GM12874 (cell line): ENCODE measurements at regions not wholly inside any gene's neighbourhood (a gene's known extent, or its start where the extent isn't known, plus 50 kb on each side); places are given as distances from the start of the nearest gene placed in this dataset.

ENCODE experiments used
- TF ChIP-seq, protein P1 (sequence below): IDR thresholded peaks from 2 replicates; pipeline ENCODE4 v1.5.1; 2011; ENCODE audit warnings: low read depth, mild to moderate bottlenecking, control low read depth, low read length, moderate library complexity; ENCODE audit not compliant: insufficient read depth

DNA sequence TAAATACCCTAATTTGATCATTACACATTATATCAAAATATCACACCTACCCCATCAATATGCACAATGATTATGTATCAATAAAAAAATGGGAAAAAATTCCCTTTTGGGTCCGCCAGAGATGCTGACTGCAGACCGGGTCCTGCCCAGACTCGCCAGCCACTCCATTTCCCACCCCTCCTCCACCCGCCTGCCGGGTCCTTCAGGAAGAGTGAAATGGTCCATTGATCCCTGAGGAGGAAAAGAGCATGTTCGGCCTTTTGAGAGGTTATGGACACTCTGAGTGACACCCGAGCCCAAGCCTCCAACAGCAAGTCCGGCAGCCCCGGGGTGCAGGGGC lies 123.9 kb upstream of the ZFHX3 start:
- TF ChIP-seq, protein P1, sequence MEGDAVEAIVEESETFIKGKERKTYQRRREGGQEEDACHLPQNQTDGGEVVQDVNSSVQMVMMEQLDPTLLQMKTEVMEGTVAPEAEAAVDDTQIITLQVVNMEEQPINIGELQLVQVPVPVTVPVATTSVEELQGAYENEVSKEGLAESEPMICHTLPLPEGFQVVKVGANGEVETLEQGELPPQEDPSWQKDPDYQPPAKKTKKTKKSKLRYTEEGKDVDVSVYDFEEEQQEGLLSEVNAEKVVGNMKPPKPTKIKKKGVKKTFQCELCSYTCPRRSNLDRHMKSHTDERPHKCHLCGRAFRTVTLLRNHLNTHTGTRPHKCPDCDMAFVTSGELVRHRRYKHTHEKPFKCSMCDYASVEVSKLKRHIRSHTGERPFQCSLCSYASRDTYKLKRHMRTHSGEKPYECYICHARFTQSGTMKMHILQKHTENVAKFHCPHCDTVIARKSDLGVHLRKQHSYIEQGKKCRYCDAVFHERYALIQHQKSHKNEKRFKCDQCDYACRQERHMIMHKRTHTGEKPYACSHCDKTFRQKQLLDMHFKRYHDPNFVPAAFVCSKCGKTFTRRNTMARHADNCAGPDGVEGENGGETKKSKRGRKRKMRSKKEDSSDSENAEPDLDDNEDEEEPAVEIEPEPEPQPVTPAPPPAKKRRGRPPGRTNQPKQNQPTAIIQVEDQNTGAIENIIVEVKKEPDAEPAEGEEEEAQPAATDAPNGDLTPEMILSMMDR: no peak

DNA sequence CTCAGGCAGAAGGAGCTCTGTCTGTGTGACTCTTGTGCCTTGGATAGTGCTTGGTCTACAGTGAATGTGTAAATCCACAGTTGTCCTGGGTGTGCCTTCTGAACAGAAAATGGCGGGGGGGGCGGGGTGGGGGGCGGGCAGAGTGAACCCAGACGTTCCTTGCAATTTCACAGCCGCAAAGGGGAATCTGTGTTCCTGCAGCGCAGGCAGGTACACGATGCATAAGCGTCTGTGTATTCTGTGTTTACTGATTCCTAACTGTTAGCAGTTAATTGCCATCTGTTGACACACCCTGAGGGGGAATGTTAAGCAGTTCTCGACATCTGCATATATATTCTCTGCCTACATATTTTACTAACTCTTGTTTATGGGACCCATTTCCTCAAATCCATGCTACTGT lies 123.5 kb upstream of the ZFHX3 start:
- TF ChIP-seq, protein P1: no peak

DNA sequence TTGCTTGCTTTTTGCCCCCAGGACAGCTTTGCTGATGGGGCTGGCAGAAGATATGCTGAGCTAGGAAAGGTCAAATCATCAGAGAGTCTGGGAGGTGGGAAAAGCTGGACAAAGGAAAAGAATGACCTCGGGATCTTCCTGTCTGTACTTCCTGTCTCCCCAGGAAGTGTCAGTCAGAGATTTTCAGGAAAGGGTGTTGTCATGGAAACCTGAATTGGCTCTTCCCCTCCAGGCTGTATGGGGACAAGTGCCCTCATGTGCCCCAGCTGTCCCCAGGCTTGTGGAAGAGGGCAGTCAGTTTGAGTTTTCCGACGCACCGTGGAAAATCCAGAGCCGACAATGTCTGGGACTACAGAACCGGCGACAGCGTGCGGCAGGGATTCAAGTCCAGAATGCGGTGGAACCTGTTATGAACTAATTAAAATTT lies 122.7 kb upstream of the ZFHX3 start:
- TF ChIP-seq, protein P1: no peak

GRCh38 chr16:73166947-73167550 lies 119.1 kb upstream of the ZFHX3 start:
- TF ChIP-seq, protein P1: no peak

DNA sequence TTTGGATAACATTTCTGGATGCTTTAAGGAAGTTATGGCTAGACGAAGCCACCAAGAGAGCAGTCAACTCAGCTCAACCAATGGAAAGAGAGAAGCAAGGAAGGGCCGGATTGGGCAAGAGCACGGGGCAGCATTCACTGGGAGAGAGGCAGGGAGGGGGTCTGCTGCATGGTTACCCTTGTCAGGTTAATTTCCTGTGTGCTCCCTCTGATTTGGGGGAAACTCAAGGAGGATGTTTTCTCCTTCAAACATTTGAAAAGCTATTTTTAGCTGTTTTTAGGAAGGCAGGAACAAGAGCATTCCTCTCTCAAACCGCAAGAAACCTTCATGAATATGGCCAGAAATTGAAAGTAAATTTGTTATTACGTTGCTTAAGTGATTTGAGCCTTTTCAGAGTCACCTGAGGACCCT lies 118.5 kb upstream of the ZFHX3 start:
- TF ChIP-seq, protein P1: no peak

DNA sequence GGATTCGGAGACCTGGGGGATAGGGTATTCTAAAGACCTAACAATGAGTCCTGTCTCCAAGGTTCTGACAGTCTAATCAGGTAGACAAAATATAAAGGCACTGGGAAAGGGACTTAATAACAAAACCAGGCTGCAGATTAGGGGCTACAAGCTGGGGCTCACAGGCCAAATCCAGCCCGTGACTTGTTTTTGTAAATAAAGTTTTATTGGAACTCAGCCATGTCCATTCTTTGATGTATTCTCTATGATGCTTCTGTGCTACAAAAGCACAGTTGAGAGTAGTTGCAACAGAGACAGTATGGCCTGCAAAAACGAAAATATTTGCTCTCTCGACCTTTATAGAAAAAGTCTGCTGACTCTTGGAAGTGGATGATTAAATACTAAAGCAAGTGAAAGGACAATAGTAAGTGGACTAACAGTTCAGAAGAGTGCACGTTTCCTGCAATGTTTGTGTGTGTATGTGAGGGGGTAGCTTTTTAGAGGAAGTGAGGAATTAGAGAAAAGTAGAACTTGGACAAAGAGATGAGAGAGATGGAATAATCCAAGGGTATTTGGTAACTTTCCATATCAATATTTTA lies 115.4 kb upstream of the ZFHX3 start:
- TF ChIP-seq, protein P1: no peak

DNA sequence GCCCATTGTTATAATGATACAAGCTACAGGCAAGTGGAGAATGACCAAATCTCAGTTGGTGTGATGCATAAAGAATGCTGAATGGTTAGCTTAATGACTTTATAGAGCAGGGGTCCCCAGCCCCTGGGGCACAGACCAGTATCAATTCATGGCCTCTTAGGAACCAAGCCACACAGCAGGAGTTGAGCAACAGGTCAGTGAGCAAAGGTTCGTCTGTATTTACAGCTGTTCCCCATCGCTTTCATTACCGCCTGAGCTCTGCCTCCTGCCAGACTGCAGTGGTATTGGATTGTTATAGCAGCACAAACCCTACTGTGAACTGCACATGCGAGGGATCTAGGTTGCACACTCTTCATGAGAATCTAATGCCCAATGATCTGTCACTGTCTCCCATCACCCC lies 114.0 kb upstream of the ZFHX3 start:
- TF ChIP-seq, protein P1: no peak
